ENCODE measurements at regions not wholly inside any gene's neighbourhood (a gene's known extent, or its start where the extent isn't known, plus 50 kb on each side); places are given as distances from the start of the nearest gene placed in this dataset.

DNA sequence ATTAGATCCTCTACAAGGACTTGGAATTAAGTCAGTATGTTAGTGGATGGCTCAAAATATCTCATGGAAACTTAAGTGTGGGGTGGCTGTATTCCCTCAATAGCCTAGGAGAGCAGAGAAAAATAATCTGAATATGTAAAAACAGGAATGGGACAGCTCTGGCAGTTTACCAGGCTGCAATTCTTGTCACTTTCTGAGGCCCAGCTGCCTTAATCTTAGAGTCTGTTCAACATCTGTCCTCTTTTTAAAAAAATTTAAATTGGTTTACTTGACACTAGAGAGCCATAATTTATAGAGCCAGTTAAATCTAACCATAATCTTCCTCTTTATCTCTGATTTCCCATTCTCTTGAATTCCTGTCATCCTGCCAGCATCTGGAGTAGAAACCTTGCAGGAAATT, 109.2 kb upstream of the CXCL13 start:
- no peaks in the 10 kb centered on the region for H3K9me3 Mint-ChIP-seq (ENCODE audit: unreplicated experiment)
- TF ChIP-seq, protein P1, sequence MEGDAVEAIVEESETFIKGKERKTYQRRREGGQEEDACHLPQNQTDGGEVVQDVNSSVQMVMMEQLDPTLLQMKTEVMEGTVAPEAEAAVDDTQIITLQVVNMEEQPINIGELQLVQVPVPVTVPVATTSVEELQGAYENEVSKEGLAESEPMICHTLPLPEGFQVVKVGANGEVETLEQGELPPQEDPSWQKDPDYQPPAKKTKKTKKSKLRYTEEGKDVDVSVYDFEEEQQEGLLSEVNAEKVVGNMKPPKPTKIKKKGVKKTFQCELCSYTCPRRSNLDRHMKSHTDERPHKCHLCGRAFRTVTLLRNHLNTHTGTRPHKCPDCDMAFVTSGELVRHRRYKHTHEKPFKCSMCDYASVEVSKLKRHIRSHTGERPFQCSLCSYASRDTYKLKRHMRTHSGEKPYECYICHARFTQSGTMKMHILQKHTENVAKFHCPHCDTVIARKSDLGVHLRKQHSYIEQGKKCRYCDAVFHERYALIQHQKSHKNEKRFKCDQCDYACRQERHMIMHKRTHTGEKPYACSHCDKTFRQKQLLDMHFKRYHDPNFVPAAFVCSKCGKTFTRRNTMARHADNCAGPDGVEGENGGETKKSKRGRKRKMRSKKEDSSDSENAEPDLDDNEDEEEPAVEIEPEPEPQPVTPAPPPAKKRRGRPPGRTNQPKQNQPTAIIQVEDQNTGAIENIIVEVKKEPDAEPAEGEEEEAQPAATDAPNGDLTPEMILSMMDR (IDR thresholded peaks at IDR 0.05; ENCODE audit: unreplicated experiment) = no peak
- no peak overlapping the region for H3K4me3 Mint-ChIP-seq (ENCODE audit: unreplicated experiment)
- no peak overlapping the region for H3K27ac Mint-ChIP-seq (ENCODE audit: unreplicated experiment)
- no peak for DNase-seq (ENCODE audit: low spot score)
- H3K36me3 Mint-ChIP-seq (ENCODE audit: low read depth, unreplicated experiment) = no peaks in the 10 kb centered on the region
- peaks cover 3% of the 10 kb centered on the region for H3K27me3 Mint-ChIP-seq (ENCODE audit: unreplicated experiment)
- peaks cover 2% of the 10 kb centered on the region for H3K4me1 Mint-ChIP-seq (ENCODE audit: unreplicated experiment)

DNA sequence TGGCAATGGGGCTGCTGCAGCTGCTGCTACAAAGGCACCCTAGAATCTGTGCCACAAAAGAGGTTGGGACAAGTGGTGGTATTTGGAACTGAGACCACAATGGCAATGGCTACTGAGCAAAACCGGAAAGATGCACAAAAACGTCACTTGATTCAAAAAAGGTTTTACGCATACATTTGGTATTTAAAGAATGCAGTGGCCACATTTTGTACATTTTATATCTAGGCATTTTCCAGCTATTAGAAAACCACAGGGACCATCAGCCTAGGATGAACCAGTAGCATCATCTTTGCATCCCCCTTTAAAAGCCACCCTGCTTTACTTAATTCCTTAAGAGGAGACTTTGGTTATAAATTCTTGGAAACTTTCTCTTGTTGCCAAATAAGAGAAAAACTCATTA, 104.8 kb upstream of the CXCL13 start:
- no peak overlapping the region for H3K27ac Mint-ChIP-seq (ENCODE audit: unreplicated experiment)

GRCh38 chr4:77501240-77501639, 104.4 kb upstream of the CXCL13 start:
- no peak for DNase-seq (ENCODE audit: low spot score)
- Mint-ChIP-seq H3K27ac (ENCODE audit: unreplicated experiment) (no peak overlapping the region), H3K4me3 (ENCODE audit: unreplicated experiment) (no peak overlapping the region), H3K9me3 (ENCODE audit: unreplicated experiment) (no peaks in the 10 kb centered on the region), H3K36me3 (ENCODE audit: low read depth, unreplicated experiment) (no peaks in the 10 kb centered on the region), H3K27me3 (ENCODE audit: unreplicated experiment) (no peaks in the 10 kb centered on the region), H3K4me1 (ENCODE audit: unreplicated experiment) (no peaks in the 10 kb centered on the region)
- TF ChIP-seq, protein P1 (IDR thresholded peaks at IDR 0.05; ENCODE audit: unreplicated experiment) = no peak

More for the DNA sequence above, 104.8 kb upstream of the CXCL13 start:
- Mint-ChIP-seq H3K27me3 (ENCODE audit: unreplicated experiment) (no peaks in the 10 kb centered on the region), H3K9me3 (ENCODE audit: unreplicated experiment) (no peaks in the 10 kb centered on the region), H3K4me1 (ENCODE audit: unreplicated experiment) (no peaks in the 10 kb centered on the region), H3K36me3 (ENCODE audit: low read depth, unreplicated experiment) (no peaks in the 10 kb centered on the region), H3K4me3 (ENCODE audit: unreplicated experiment) (no peak overlapping the region)
- no peak for DNase-seq (ENCODE audit: low spot score)
- TF ChIP-seq, protein P1 (IDR thresholded peaks at IDR 0.05; ENCODE audit: unreplicated experiment) = no peak

- TF ChIP-seq, protein P1 (IDR thresholded peaks at IDR 0.05; ENCODE audit: unreplicated experiment) = no peak
- H3K4me3 Mint-ChIP-seq (ENCODE audit: unreplicated experiment) = no peak overlapping the region
- H3K4me1 Mint-ChIP-seq (ENCODE audit: unreplicated experiment) = no peaks in the 10 kb centered on the region
- DNase-seq (ENCODE audit: low spot score) = no peak
- no peaks in the 10 kb centered on the region for H3K27me3 Mint-ChIP-seq (ENCODE audit: unreplicated experiment)
- H3K27ac Mint-ChIP-seq (ENCODE audit: unreplicated experiment) = no peak overlapping the region
- no peaks in the 10 kb centered on the region for H3K9me3 Mint-ChIP-seq (ENCODE audit: unreplicated experiment)
- H3K36me3 Mint-ChIP-seq (ENCODE audit: low read depth, unreplicated experiment) = no peaks in the 10 kb centered on the region
Observed at GRCh38 chr4:77501851-77502250, 103.8 kb upstream of the CXCL13 start.

- H3K4me3 Mint-ChIP-seq (ENCODE audit: unreplicated experiment) = no peak overlapping the region
- peaks cover 3% of the 10 kb centered on the region for H3K27me3 Mint-ChIP-seq (ENCODE audit: unreplicated experiment)
- H3K9me3 Mint-ChIP-seq (ENCODE audit: unreplicated experiment) = no peaks in the 10 kb centered on the region
- no peak for DNase-seq (ENCODE audit: low spot score)
- H3K4me1 Mint-ChIP-seq (ENCODE audit: unreplicated experiment) = no peaks in the 10 kb centered on the region
- TF ChIP-seq, protein P1 (IDR thresholded peaks at IDR 0.05; ENCODE audit: unreplicated experiment) = no peak
- no peak overlapping the region for H3K27ac Mint-ChIP-seq (ENCODE audit: unreplicated experiment)
- no peaks in the 10 kb centered on the region for H3K36me3 Mint-ChIP-seq (ENCODE audit: low read depth, unreplicated experiment)
Observed at GRCh38 chr4:77504407-77504806, 101.2 kb upstream of the CXCL13 start.

Measured in endothelial cell (in vitro differentiated cells).